ENCODE measurements at regions not wholly inside any gene's neighbourhood (a gene's known extent, or its start where the extent isn't known, plus 50 kb on each side); places are given as distances from the start of the nearest gene placed in this dataset.

DNA sequence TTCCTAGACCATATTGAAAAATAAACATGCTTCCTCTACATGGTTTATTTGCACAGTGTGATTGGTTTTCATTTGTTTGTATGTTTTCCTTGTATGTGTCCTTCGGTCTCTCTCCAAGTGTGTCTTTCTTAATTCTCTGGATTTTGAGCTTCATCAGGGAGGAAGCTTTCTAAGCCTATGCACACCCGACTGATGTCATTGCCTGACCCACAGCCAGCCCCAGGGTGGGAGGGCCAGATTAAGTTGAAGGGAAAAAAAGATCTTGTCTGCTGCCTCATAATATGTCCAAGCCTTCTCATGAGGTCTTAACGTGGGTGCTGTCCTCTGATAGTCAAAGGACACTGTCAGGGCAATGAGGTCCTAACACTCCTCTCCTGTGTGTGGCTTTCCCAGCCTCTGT lies 115.2 kb downstream of the MARCHF4 start:
- H3K27ac ChIP-seq = no peak overlapping the region
- H3K4me3 ChIP-seq = no peak overlapping the region
- no peaks in the 10 kb centered on the region for H3K27me3 ChIP-seq
- H3K9me3 ChIP-seq = no peaks in the 10 kb centered on the region
- no peak for ATAC-seq
- H3K36me3 ChIP-seq = no peaks in the 10 kb centered on the region
- no peaks in the 10 kb centered on the region for H3K4me1 ChIP-seq
- no peak for FAIRE-seq
- intact Hi-C loops (cut with DNase I) = no loop called here
- TF ChIP-seq, protein P1, sequence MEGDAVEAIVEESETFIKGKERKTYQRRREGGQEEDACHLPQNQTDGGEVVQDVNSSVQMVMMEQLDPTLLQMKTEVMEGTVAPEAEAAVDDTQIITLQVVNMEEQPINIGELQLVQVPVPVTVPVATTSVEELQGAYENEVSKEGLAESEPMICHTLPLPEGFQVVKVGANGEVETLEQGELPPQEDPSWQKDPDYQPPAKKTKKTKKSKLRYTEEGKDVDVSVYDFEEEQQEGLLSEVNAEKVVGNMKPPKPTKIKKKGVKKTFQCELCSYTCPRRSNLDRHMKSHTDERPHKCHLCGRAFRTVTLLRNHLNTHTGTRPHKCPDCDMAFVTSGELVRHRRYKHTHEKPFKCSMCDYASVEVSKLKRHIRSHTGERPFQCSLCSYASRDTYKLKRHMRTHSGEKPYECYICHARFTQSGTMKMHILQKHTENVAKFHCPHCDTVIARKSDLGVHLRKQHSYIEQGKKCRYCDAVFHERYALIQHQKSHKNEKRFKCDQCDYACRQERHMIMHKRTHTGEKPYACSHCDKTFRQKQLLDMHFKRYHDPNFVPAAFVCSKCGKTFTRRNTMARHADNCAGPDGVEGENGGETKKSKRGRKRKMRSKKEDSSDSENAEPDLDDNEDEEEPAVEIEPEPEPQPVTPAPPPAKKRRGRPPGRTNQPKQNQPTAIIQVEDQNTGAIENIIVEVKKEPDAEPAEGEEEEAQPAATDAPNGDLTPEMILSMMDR (IDR thresholded peaks at IDR 0.05) = no peak
- WGBS, 2 donors = 58 to 65% methylated on average over 3 of the region's 3 CpGs
- no peak for DNase-seq

Data from pancreas (tissue), 10 donors.